Daoy (cell line): ENCODE measurements at regions not wholly inside any gene's neighbourhood (a gene's known extent, or its start where the extent isn't known, plus 50 kb on each side); places are given as distances from the start of the nearest gene placed in this dataset.
"Not testable (repeated sequence)": the region's sequence is repeated elsewhere in the genome, so short reads cannot be mapped to it uniquely, and the experiment has no call there.

Source experiments
- DNase-seq: peaks from one replicate; pipeline ENCODE4 v3.0.0-alpha.2; 2015; ENCODE audit warnings: low read depth

DNA sequence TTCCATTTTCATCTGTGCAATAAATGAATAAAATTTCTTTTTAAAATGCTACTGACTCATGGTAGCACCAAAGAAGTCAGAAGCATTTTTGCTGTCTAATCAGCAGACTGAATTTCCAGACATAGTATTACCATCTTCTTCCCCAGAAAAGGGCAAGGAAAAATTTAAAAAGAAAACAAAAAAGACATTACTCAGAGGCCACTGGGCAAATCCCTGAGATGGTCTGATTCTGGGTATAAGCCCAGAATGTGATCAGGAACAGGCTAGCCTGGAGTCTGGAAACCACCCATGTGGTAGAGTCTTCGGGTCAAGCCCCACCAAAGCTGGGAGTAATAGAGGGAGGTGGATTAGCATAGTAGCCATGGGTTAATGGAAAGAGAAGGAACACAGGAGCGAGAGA, 342.8 kb downstream of the FBXW7 start:
- DNase-seq: peak; percentile 6

DNA sequence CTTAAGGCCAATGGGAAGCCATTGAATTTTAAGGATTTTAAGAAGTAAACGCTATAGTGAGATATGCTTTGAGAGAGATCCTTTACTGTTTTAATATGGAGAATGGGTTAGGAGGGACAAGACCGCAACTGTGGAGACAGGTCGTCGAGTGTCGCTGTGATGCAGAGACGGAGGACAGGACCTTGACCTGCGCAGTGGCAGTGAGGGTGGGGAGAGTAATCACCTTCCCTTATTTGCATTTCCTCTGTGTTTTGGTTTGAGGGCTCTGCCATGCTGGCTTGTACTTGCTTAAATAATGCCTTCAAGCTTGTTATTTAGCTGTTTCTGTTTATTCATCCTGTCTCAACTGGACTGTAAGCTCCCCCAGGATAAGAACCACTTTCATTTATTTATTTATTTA, 345.0 kb downstream of the FBXW7 start:
- DNase-seq: no peak

DNA sequence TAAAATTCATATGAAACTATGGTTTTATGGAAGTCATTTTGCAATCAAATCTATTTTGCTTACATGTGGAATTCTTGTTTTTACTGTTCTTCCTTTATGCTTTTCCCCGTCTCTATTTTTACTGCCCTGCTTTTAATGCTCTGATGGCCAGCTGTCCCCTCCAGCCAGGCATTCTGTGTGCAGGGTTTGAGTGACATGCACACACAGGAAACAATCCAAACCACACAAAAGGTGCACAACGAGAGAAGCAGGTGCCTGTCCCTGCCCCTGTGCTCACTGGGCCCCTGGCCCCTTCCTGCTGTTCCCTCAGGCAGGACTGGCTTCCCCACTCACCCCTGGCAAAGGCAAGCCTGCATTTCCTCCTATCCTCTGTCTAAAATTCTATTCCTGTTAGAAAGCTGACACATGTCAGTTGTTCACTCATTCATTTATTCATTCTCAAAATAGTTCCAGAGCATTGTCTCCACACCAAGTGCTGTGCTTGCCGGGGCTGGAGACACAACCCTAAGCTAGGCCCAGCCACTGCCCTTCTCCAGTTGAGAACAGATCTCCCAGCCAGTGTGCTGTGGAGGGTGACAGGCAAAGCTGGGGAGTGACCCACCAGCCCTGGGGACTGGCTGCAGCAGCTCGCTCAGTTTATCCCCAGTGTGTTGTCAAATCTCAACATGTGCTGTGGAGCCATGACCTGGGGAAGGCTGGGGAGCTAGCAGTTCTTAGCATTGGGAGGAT, 346.3 kb downstream of the FBXW7 start:
- no peak for DNase-seq

DNA sequence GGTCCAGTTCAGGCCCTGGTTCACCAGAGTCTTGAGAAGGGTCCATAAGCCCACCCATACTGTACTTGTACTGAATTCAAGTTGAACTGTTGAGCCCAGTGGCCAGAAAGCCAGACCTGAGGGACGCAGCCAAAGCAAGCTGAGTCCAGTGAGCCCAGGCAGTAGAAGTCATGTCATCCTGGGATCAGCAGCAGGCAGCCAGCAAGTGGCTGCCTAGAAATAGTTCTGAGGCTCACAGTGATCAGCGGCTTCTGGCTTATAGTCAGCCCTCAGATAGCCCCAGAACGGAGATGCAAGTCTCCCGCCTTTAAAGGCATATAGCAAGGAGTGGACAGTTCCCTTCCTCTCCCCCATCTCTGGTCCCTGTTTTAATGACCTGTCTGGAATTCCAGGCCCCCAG, 347.1 kb downstream of the FBXW7 start:
- DNase-seq: no peak

DNA sequence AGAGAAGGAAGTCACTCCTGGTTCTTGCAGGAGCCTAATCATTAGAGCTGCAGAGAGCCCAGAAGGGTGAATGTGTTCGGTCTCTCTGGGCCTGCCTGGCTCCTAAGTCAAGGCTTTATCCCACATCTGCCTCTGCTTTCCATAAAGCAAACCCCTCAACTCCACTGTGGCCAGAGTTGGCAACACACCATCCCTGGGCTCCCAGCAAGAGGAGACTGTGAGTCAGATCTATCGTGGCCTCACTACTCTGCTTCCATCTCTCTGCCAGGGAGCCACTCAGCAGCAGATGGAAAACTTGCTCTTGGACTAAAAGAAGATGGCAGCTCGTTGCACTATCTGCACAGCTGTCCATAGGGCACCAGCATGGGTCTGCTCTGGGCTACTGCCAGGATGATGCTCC, 348.2 kb downstream of the FBXW7 start:
- DNase-seq: peak; percentile 6

DNA sequence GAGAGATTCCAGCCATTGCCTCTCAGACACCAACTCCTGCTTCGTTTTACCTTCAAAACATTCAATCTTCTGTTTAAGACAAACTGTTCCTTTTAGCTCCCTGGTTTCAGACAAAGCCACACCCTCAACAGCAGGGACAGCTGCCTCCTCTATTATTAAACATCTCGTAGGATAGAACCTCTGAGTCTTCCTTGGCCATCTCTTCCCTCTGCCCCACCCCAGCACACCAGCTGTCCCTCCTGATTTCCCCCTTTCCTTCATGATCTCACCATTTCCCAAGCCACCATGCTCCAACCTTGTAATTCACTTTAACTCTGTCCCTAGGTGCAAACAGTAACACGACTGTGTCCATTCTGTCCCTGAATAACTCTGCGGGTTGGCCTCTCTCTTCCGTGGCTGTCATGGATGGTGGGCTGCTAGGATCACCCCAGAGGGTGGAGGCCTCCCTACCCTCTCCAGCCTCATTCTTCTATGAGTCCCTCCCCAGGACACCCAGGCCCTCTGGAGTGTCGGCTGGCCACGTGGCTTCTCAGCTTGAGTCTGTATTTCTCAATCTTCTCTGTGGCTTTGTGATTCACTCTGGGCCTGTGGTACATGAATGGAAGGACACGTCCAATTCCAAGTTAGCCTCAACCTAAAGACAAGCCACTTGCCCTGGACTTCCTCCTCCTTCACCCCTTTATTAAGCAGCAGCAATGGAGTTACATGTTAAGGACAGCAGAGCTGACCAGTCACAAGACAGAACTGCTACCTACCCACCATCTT, 349.9 kb downstream of the FBXW7 start:
- peak; percentile 10 for DNase-seq

DNA sequence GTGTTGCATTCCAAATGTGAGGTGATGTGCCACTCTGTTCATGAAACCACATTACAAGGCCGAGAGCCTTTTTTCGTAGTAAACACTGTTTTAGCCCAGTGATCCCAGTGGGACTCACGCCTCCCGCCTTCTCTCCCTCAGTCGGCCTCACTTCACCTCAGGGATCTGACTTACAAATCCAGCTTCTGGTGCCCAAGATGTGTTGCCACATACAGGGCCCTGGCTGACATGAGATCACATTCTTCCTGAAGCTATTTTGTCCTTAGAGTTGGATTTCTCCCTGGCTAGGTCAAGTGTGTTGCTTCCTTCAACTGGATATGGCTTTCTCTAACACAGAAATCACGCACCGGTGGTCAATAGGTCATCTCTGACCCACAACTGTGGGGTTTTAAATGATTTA, 354.7 kb downstream of the FBXW7 start:
- no peak for DNase-seq

DNA sequence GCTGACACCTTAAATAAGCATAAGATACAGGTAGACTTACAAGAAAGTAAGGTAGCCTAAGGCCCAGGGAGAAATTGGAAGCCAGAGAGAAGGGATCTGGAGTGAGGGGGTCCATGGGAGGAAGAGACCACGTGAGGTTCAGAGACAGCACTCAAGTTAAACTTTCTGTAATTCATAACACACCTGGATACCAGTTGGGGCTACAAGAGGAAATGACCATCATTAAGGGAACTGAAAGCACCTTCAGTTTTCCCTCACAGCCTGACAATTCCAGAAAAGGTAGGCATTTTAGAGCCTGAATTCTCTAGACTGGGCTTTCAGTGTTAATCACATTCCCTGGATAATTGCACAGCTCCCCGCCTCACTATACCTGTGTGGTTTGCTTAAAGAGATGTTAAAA, 355.5 kb downstream of the FBXW7 start:
- no peak for DNase-seq

DNA sequence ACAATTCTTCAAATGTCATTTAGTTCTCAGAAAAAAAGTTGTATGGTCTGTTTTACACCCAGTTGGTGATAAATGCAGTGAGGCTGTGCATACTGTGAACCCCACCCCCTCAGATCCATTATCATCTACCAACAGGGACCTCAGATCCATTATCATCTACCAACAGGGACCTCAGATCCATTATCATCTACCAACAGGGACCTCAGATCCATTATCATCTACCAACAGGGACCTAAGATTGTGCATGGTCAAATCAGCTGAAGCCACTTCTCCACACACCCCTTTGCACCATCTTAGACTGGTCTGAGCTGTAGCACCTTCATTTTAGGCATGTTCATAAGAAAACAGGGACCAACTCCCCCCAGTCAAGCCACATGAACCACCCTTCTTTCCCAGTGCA, 358.4 kb downstream of the FBXW7 start:
- DNase-seq: not testable (repeated sequence)

DNA sequence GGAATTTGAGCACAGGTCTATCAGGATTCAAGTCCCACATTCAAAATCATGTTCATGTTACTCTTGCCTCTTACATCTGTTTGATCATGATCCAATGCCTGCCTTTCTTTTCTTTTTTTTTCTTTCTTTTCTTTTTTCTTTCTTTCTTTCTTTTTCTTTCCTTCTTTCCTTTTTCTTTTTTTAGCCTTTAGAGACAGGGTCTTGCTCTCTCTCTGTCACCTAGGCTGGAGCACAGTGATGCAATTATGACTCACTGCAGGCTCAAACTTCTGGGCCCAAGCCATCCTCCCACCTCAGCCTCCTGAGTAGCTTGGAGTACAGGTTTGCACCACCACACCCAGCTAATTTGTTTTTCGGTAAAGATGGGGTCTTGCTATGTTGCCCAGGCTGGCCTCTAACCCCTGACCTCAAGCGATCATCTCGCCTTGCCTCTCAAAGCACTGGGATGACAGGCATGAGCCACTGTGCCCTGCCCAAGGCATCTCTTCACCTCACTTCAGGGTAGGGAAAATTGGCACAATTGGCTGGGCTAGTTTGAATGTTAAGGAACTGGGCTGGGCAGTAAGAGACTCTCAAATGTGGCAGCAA, 359.2 kb downstream of the FBXW7 start:
- no peak for DNase-seq

DNA sequence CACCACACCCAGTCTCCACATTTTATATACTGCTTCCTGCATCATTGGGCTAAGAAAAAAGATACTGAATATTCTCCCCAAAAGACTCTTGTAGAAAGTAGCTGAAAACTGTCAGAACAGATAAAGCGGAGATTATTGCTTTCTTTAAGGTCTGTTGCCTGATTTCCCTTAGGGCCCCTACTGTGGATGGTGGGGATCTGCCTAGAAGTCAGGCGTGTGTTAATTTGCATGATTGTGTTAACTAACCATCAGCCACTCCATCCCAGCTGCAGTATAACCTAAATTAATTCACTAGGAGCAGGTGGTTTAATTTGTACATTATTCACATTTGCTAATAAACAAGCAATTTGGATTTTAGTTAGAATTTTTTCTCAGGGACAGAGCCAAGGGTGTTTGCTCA, 360.3 kb downstream of the FBXW7 start:
- no peak for DNase-seq

DNA sequence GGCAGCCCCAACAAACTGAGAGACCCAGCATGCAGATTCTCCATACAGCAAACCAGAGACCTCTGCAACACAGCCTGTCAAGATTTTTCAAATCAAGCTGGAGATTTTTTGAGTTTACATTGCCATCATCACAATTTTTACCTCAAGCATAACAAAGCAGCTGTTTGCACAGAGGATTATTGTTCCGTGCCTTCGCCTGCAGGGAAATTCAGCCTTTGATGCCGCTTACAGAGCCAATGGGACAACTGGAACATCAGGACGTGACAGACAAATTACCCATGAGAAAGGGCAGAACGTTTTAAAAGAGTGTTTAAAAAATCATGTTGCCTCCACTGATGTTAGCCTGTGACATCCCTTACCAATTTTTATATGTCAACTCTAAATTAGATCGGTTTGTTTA, 363.7 kb downstream of the FBXW7 start:
- DNase-seq: no peak

DNA sequence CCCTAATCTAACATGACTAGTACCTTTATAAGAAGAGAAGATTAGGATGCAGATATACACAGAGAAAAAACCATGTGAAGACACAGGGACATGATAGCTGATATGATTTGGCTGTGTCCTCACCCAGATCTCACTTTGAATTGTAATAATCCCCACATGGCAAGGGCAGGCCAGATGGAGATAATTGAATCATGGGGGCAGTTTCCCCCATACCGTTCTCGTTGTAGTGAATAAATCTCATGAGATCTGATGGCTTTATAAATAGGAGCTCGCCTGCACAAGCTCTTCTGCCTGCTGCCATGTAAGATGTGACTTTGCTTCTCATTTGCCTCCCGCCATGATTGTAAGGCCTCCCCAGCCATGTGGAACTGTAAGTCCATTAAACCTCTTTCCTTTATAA, 364.3 kb downstream of the FBXW7 start:
- no peak for DNase-seq

DNA sequence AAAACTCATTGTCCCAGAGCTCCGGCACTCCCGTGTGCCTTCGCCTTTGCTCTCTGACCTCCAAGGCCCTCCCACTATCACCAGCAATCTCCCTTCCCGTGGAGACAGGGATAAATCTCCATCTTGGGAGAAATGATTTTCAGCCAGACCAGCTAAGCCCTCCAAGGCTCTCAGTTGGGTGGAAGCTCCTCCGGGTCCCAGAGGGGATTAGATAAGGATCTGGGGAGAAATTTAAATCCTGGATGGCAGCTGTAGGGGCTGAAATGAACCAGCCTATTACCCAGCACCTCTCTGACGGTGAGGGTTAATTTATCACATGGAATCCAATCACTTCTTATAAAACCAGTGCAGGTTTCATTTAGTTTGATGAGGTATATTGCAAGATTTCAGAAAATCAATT, 366.2 kb downstream of the FBXW7 start:
- no peak for DNase-seq

DNA sequence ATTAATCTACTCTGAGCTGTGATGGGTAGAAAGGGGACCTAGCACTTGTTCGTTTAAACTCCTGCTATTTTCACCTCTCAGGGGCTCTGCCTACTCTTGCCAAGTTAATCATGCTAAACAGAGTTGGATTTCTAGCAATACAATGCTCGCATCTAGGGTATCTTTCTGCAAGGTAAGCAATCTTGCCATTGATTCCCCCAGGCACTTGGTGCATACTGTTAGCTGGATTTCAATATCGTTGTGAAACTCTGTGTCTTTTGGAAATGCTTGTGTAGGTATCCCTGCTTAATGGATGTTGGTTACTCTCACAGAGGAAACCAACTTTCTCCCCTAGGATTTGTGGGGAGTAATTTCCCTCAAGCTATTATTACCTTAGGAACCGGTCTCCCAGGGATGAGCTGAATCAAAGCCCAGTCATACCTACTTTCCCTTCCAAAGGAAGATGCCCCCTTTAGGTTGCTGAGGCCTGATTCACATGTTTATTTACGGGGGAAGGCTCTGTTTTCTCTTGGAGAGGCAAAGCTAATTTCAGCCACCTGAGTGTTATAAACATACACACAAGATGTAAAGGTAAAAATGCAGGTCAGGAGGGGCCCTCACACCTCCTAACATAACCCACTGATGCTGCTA, 366.8 kb downstream of the FBXW7 start:
- DNase-seq: no peak

DNA sequence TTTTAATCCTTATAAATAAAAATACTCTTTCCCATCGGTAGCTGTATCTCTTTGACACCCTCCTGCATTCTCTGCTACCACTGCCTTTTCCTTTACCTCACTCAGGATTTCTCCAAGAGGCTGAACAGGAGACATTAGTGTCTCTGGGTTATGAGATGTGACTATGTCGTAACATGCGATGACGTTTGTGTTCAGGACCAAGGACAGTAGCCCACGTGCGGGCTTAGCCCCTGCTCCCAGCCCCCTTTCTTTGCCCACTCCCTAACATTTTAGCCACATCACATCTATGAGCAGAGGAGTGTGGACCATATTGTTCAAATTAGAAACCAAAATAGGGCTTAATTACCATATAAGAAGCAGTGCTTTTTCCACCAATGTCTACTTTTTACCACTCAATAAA, 369.3 kb downstream of the FBXW7 start:
- DNase-seq: peak; percentile 6

DNA sequence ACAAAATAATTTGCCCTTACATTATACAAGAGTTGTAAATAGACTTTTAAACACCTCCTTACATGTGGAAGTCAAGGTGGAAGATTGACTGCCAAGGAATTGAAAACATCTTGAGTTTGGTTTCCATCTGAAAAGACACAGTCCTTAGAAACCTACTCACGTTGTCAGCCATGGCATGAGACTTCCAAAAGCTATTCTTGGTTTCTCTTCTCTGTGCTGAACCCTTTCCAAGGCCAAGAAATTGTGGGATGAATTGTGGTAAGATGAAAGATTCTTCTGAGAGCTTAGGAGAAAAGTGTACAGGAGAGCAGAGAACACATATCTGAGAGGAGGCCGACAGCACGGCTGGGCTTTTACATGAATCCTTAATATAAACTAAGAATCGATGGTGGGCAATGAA, 370.0 kb downstream of the FBXW7 start:
- DNase-seq: no peak

DNA sequence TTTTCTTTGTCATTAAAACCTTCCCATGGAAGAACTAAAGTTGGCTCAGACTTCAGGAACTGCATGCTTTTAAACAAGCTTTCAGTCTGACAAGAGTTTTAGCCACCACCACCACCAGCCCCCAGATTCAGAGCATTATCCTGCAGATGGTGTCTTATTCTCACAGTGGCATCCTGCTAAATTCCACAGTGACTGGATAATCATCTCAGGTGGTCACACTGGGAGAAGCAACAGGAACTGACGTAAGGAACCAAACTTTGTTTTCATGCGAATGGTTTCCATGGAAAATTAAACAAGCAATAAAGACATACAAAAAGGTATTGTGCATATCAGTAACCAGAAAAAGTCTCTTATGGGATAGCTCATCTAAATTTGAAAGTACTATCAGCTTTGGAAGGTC, 370.7 kb downstream of the FBXW7 start:
- DNase-seq: peak; percentile 28

DNA sequence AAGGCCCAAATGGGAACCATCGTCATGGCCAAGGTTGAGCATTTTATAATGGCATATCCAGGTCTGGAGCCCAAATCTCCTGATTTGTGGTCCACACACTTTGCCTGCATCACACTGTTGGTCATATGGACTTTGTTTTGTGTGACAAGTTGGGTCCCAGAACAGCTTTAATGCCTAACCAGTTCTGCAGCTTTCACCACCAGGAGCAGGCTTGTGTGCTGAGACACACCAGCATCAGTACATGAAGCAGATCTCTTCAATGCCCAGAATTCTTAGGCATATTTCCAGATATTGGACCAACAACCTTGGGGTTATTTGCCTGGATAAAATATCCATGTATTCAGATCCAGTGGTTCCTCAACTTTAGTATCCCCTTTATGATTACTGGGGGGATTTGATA, 371.3 kb downstream of the FBXW7 start:
- DNase-seq: no peak

DNA sequence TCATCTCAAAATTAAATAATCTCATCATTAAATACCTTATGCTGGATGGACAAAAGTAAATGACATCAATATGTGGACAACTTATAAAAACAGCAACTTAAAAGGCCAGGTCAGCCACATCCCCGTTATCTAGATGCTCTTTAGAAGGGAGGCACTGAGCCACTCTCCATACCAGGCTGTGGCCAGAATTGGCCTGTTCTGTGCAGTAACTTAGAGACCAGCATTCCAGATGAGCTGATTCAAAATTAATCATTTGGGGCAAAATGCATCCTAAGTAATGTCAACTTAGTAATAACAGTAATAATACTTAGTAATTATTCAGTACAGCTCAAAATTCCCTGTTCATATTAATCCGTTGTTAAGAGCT, 373.6 kb downstream of the FBXW7 start:
- DNase-seq: no peak

DNA sequence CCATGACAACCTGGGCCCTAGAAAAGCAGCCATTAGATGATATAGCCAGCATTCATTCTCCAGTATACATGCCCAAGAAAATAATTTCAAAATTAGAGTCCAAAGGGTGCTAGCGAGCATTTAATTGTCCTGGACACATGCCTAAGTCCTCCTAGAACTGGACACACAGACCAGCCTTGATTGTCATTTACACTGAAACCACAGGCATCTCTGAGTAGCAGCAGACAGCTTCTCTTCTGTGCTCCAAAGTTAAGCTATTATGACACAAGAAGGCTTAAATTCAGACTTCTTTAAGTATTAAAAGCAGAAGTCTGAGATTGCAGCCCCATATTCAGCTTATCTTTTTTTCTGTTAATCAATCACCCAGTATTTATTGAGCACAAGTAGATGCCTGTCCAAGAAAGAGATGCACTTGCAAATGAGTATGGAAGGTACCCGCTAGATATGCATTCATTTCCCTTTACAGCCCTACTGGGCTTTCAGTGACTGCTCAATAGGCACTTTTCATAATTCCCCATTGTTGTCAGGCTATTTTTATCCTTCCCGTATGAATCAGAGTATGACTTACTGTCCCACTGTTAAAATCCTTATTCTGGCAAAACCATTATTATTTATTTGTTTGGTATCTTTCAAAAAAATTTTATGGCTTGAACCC, 374.1 kb downstream of the FBXW7 start:
- no peak for DNase-seq

DNA sequence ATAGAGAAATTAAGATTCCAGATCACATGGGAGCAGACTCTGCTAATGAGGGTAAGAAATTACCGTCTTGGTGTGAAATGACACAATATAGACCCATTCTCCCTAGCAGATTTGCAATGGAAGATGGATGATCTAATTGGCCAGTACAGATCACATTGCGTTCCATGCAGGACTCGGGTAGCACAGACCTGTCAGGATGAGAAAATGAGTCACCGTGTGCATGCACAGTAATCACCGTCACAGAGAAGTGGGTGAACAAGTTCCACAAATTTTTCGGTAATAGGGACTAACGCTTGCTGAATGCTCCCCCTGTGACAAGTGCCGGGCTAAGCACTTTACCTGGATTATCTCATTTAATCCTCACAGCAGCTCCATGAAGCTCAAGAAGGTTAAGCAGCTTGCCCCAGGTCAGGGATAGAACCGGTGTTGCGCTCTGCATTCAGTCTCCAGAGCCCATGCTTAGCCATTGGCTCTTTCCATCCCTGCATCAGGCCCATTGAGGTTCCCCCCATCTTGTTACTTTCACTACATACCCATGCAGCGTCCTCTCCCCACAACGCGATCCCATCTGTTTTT, 375.6 kb downstream of the FBXW7 start:
- DNase-seq: no peak
